Panc1 (cell line): ENCODE measurements at regions not wholly inside any gene's neighbourhood (a gene's known extent, or its start where the extent isn't known, plus 50 kb on each side); places are given as distances from the start of the nearest gene placed in this dataset.

Source experiments
- ATAC-seq: fragments of 200-7000 bp; cut with Tn5 transposase; 2 replicates; pipeline ENCODE4 v1.9.1; 2020; ENCODE audit warnings: mild to moderate bottlenecking, moderate library complexity
- BruUV-seq: library from RNA; stranded (reverse); fragments of 400-500 nt; replicated peaks from 2 replicates; lab custom pipeline; 2021; lab: Mats Ljungman, UMichigan
- CTCF ChIA-PET: fragments of 300-600 bp; sonication (Branson Sonifier 250); formaldehyde crosslinking; loops from one replicate; lab custom pipeline; 2022; ENCODE audit warnings: antibody characterized with exemption; lab: Charles Lee
- POLR2A ChIA-PET: fragments of 300-600 bp; sonication (Branson Sonifier 250); formaldehyde crosslinking; loops from one replicate; lab custom pipeline; 2022; ENCODE audit warnings: antibody characterized with exemption; lab: Charles Lee
- DNase-seq: peaks from one replicate; pipeline ENCODE4 v3.0.0-alpha.2; 2010; ENCODE audit warnings: low read depth, low spot score
- H3K27ac ChIP-seq: 2 replicates; pipeline ENCODE4 v1.5.1; 2011; ENCODE audit warnings: mild to moderate bottlenecking, low read length, inconsistent platforms
- H3K27me3 ChIP-seq: fragments of 200-500 bp; sonication (Bioruptor generic); 2 replicates; pipeline ENCODE4 v1.6.0; 2014; ENCODE audit warnings: low read length, inconsistent platforms; ENCODE audit not compliant: control insufficient read depth, insufficient read depth
- H3K36me3 ChIP-seq: fragments of 200-500 bp; sonication (Bioruptor generic); 2 replicates; pipeline ENCODE4 v1.5.1; 2014; ENCODE audit warnings: inconsistent platforms, mild to moderate bottlenecking, low read length, moderate library complexity; ENCODE audit not compliant: control insufficient read depth, insufficient read depth
- H3K4me1 ChIP-seq: 2 replicates; pipeline ENCODE4 v1.5.1; 2011; ENCODE audit warnings: inconsistent platforms, mild to moderate bottlenecking, low read length, moderate library complexity; ENCODE audit not compliant: control insufficient read depth, insufficient read depth
- H3K4me3 ChIP-seq, 2 experiments: 2 replicates each; pipeline ENCODE4 v1.5.1; 2011 to 2012; ENCODE audit warnings: low read depth in 2 of 2, low read length in 2 of 2, mild to moderate bottlenecking in 2 of 2, inconsistent platforms in 1 of 2, moderate library complexity in 1 of 2
- H3K9me3 ChIP-seq: fragments of 200-500 bp; sonication (Bioruptor generic); 2 replicates; pipeline ENCODE4 v1.5.1; 2014; ENCODE audit warnings: low read depth, mild to moderate bottlenecking, inconsistent platforms, low read length, moderate library complexity; ENCODE audit not compliant: control insufficient read depth, insufficient read depth
- POLR2AphosphoS5 ChIP-seq: IDR thresholded peaks from 2 replicates; pipeline ENCODE4 v1.6.1; 2012; ENCODE audit warnings: mild to moderate bottlenecking, low read depth, low read length, moderate library complexity
- SIN3A ChIP-seq: IDR thresholded peaks from 2 replicates; pipeline ENCODE4 v1.6.1; 2012; ENCODE audit warnings: low read depth, mild to moderate bottlenecking, low read length, moderate library complexity, borderline replicate concordance; ENCODE audit not compliant: insufficient read depth
- TCF7L2 ChIP-seq: IDR thresholded peaks from 2 replicates; pipeline ENCODE4 v1.6.1; 2011; ENCODE audit warnings: mild to moderate bottlenecking, low read depth, low read length, inconsistent platforms
- in situ Hi-C: cut with HindIII; loops from 2 replicates; pipeline ENCODE4 v1.10.0; 2016; ENCODE audit warnings: low sequenced_read_pairs, low pct_unique_long_range_greater_than_20kb
- intact Hi-C: fragments of 100-400 bp; cut with micrococcal nuclease; formaldehyde crosslinking; loops from one replicate; pipeline ENCODE4 v1.10.0; 2022; ENCODE audit not compliant: unreplicated experiment
- TF ChIP-seq, protein P1 (sequence below), 2 experiments: IDR thresholded peaks; 2 replicates each; pipeline ENCODE4 v1.6.1; 2011 to 2012; ENCODE audit warnings: low read depth in 2 of 2, control low read depth in 1 of 2, low read length in 1 of 2, mild to moderate bottlenecking in 1 of 2, moderate library complexity in 1 of 2; ENCODE audit not compliant: insufficient read depth in 1 of 2
- TF ChIP-seq, protein P2 (sequence below): fragments of 450-650 bp; IDR thresholded peaks from 2 replicates; pipeline ENCODE4 v1.5.1; 2017; ENCODE audit warnings: mild to moderate bottlenecking

GRCh38 chr11:122167100-122167499 lies 51.1 kb upstream of the BLID start:
- CTCF ChIA-PET, result no interaction called here

GRCh38 chr11:122165607-122166371 lies 49.8 kb upstream of the BLID start:
- Histone ChIP-seq H3K4me3 (0 out of 4 replicates have a peak overlapping the region, but pooled peaks of 1 of the 2 experiments have one; percentile 0), H3K27ac (peak overlapping the region; percentile 72), H3K36me3 (no peaks in the 10 kb centered on the region), H3K27me3 (no peaks in the 10 kb centered on the region), H3K4me1 (peaks cover 36% of the 10 kb centered on the region), H3K9me3 (no peaks in the 10 kb centered on the region)
- ATAC-seq, result no peak
- no peak for DNase-seq
- ChIA-PET POLR2A (interaction anchor here (0.7 kb wide), 1 partner anchor 711 kb away, joined by 12 read pairs; no protein-coding TSS in a partner anchor), CTCF (interaction anchor here (0.6 to 0.7 kb wide), 4 partner anchors 8 to 616 kb away, joined by 3 to 9 read pairs (median 4); no protein-coding TSS in a partner anchor)
- in situ Hi-C loops (no loop called here), intact Hi-C loops (no loop called here)
- no peak for TF ChIP-seq TCF7L2
- no peak for TF ChIP-seq POLR2AphosphoS5
- TF ChIP-seq, protein P1, sequence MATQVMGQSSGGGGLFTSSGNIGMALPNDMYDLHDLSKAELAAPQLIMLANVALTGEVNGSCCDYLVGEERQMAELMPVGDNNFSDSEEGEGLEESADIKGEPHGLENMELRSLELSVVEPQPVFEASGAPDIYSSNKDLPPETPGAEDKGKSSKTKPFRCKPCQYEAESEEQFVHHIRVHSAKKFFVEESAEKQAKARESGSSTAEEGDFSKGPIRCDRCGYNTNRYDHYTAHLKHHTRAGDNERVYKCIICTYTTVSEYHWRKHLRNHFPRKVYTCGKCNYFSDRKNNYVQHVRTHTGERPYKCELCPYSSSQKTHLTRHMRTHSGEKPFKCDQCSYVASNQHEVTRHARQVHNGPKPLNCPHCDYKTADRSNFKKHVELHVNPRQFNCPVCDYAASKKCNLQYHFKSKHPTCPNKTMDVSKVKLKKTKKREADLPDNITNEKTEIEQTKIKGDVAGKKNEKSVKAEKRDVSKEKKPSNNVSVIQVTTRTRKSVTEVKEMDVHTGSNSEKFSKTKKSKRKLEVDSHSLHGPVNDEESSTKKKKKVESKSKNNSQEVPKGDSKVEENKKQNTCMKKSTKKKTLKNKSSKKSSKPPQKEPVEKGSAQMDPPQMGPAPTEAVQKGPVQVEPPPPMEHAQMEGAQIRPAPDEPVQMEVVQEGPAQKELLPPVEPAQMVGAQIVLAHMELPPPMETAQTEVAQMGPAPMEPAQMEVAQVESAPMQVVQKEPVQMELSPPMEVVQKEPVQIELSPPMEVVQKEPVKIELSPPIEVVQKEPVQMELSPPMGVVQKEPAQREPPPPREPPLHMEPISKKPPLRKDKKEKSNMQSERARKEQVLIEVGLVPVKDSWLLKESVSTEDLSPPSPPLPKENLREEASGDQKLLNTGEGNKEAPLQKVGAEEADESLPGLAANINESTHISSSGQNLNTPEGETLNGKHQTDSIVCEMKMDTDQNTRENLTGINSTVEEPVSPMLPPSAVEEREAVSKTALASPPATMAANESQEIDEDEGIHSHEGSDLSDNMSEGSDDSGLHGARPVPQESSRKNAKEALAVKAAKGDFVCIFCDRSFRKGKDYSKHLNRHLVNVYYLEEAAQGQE (IDR thresholded peaks at IDR 0.05; ENCODE audit: insufficient read depth in 1 of 2, low read depth in 2 of 2, low read length in 1 of 2), result no peak
- TF ChIP-seq SIN3A, result no peak
- TF ChIP-seq, protein P2, sequence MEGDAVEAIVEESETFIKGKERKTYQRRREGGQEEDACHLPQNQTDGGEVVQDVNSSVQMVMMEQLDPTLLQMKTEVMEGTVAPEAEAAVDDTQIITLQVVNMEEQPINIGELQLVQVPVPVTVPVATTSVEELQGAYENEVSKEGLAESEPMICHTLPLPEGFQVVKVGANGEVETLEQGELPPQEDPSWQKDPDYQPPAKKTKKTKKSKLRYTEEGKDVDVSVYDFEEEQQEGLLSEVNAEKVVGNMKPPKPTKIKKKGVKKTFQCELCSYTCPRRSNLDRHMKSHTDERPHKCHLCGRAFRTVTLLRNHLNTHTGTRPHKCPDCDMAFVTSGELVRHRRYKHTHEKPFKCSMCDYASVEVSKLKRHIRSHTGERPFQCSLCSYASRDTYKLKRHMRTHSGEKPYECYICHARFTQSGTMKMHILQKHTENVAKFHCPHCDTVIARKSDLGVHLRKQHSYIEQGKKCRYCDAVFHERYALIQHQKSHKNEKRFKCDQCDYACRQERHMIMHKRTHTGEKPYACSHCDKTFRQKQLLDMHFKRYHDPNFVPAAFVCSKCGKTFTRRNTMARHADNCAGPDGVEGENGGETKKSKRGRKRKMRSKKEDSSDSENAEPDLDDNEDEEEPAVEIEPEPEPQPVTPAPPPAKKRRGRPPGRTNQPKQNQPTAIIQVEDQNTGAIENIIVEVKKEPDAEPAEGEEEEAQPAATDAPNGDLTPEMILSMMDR, result no peak
- no TSS peak for BruUV-seq

More at GRCh38 chr11:122167100-122167499, 51.1 kb upstream of the BLID start:
- POLR2A ChIA-PET, result no interaction called here
- TF ChIP-seq, protein P2, result no peak
- TF ChIP-seq, protein P1 (IDR thresholded peaks at IDR 0.05; ENCODE audit: insufficient read depth in 1 of 2, low read depth in 2 of 2, low read length in 1 of 2), result no peak
- TF ChIP-seq TCF7L2, result no peak
- no peak for TF ChIP-seq POLR2AphosphoS5
- TF ChIP-seq SIN3A, result no peak
- Histone ChIP-seq H3K27ac (peak overlapping the region; percentile 48; the same call in 1 of the 2 replicates), H3K4me1 (peaks cover 24% of the 10 kb centered on the region), H3K4me3 (no peak overlapping the region), H3K27me3 (no peaks in the 10 kb centered on the region), H3K36me3 (no peaks in the 10 kb centered on the region), H3K9me3 (no peaks in the 10 kb centered on the region)
- intact Hi-C loops (no loop called here), in situ Hi-C loops (no loop called here)
- ATAC-seq, result peak; percentile 60
- DNase-seq, result no peak
- BruUV-seq, result no TSS peak
